HepG2 (cell line): ENCODE measurements at regions not wholly inside any gene's neighbourhood (a gene's known extent, or its start where the extent isn't known, plus 50 kb on each side); places are given as distances from the start of the nearest gene placed in this dataset.

Experiments used
- ATAC-seq: fragments of 200-7000 bp; cut with Tn5 transposase; 3 replicates; pipeline ENCODE4 v1.9.1; 2020; ENCODE audit warnings: mild to moderate bottlenecking, moderate library complexity
- BruUV-seq: library from RNA; stranded (reverse); fragments of 400-500 nt; replicated peaks from 2 replicates; lab custom pipeline; 2021; lab: Mats Ljungman, UMichigan
- CTCF ChIA-PET: fragments of 300-600 bp; formaldehyde crosslinking; extraction: SDS; loops from one replicate; lab custom pipeline; 2021; ENCODE audit warnings: low total read pairs, inconsistent platforms, low intra/inter-chr PET ratio; lab: Yijun Ruan, JAX
- POLR2A ChIA-PET: fragments of 350-600 bp; sonication (Branson Sonifier 250); formaldehyde crosslinking; loops from one replicate; lab custom pipeline; 2020; ENCODE audit warnings: antibody characterized with exemption, inconsistent platforms; lab: Yijun Ruan, JAX
- DNase-seq: peaks from one replicate; pipeline ENCODE4 v3.0.0-alpha.2; 2015; ENCODE audit warnings: low spot score
- FAIRE-seq: peaks from 3 replicates; lab custom pipeline; 2011; peaks lifted over from hg19 to GRCh38; lab: Jason Lieb, UNC
- H2AFZ ChIP-seq: one replicate; pipeline ENCODE4 v1.6.1; 2011; ENCODE audit warnings: low read length, inconsistent platforms
- H3K27ac ChIP-seq: fragments of 300-600 bp; 3 replicates; pipeline ENCODE4 v1.8.0; 2011; ENCODE audit warnings: mixed run types, mild to moderate bottlenecking, mixed read lengths, low read length, inconsistent platforms; ENCODE audit not compliant: insufficient read depth; ENCODE audit errors: extremely low read length
- H3K27me3 ChIP-seq, 2 experiments: fragments of 200-600 bp in 1 of 2; 2 replicates in 1 of 2; 3 replicates in 1 of 2; pipeline versions ENCODE4 v1.6.0 to v1.8.0; 2011; ENCODE audit warnings: low read length in 2 of 2, mild to moderate bottlenecking in 2 of 2, moderate library complexity in 2 of 2, inconsistent platforms in 1 of 2; ENCODE audit not compliant: insufficient read depth in 2 of 2, control insufficient read depth in 1 of 2
- H3K36me3 ChIP-seq, 2 experiments: fragments of 200-600 bp in 1 of 2; replicated peaks in 1 of 2; 2 replicates in 1 of 2; 3 replicates in 1 of 2; pipeline versions ENCODE4 v1.5.1 to v1.8.0; 2011; ENCODE audit warnings: low read length in 2 of 2, inconsistent platforms in 1 of 2; ENCODE audit not compliant: insufficient read depth in 2 of 2, control insufficient read depth in 1 of 2
- H3K4me1 ChIP-seq: 2 replicates; pipeline ENCODE4 v1.5.1; 2012; ENCODE audit warnings: low read length, inconsistent platforms; ENCODE audit not compliant: insufficient read depth
- H3K4me2 ChIP-seq: 2 replicates; pipeline ENCODE4 v1.6.0; 2011; ENCODE audit warnings: low read depth, low read length, inconsistent platforms
- H3K4me3 ChIP-seq, 3 experiments: fragments of 200-600 bp in 1 of 3; sonication (generic), shearing (Covaris generic) in 1 of 3; replicated peaks in 1 of 3; 2 replicates each; pipeline ENCODE4 v1.5.1; 2011 to 2016; ENCODE audit warnings: low read length in 3 of 3, inconsistent platforms in 2 of 3, low read depth in 2 of 3, mild to moderate bottlenecking in 2 of 3, control low read depth in 1 of 3, mixed read lengths in 1 of 3; ENCODE audit not compliant: insufficient read depth in 1 of 3
- H3K79me2 ChIP-seq: one replicate; pipeline ENCODE4 v1.6.1; 2011; ENCODE audit warnings: low read length, inconsistent platforms; ENCODE audit not compliant: insufficient read depth
- H3K9ac ChIP-seq: 2 replicates; pipeline ENCODE4 v1.6.0; 2011; ENCODE audit warnings: mild to moderate bottlenecking, low read depth, low read length, inconsistent platforms; ENCODE audit not compliant: insufficient read depth
- H3K9me3 ChIP-seq: 2 replicates; pipeline ENCODE4 v1.5.1; 2012; ENCODE audit warnings: mild to moderate bottlenecking, low read length
- H4K20me1 ChIP-seq: 2 replicates; pipeline ENCODE4 v1.6.0; 2011; ENCODE audit warnings: inconsistent platforms, mild to moderate bottlenecking, low read length, moderate library complexity; ENCODE audit not compliant: insufficient read depth
- ATRX ChIP-seq: sonication (generic); formaldehyde crosslinking; IDR thresholded peaks from 2 replicates; pipeline ENCODE4 v1.4.0; 2020; ENCODE audit warnings: missing genetic modification reagents, borderline replicate concordance
- CBX2 ChIP-seq, 2 experiments: fragments of 200-600 bp in 1 of 2; sonication (generic); formaldehyde crosslinking in 1 of 2; IDR thresholded peaks; 2 replicates each; pipeline versions ENCODE4 v1.7.0 to v1.8.1; 2018 to 2022; ENCODE audit warnings: low read depth in 2 of 2, low read length in 1 of 2, mild to moderate bottlenecking in 1 of 2, missing genetic modification reagents in 1 of 2
- EHMT2 ChIP-seq: fragments of 200-600 bp; sonication (generic); IDR thresholded peaks from 2 replicates; pipeline ENCODE4 v1.7.0; 2017; ENCODE audit warnings: antibody characterized with exemption, low read depth, low read length, borderline replicate concordance
- HDAC1 ChIP-seq: sonication (generic); formaldehyde crosslinking; IDR thresholded peaks from 2 replicates; pipeline ENCODE4 v1.5.1; 2020; ENCODE audit warnings: mild to moderate bottlenecking, missing genetic modification reagents
- JARID2 ChIP-seq: sonication (generic); formaldehyde crosslinking; IDR thresholded peaks from 2 replicates; pipeline ENCODE4 v1.8.1; 2023; ENCODE audit warnings: missing genetic modification reagents, inconsistent platforms; ENCODE audit not compliant: insufficient replicate concordance
- RFX1 ChIP-seq: fragments of 450-650 bp; IDR thresholded peaks from 2 replicates; pipeline ENCODE4 v1.6.1; 2017
- TEAD3 ChIP-seq: optimal IDR thresholded peaks from 2 replicates; pipeline ENCODE3; 2016; ENCODE audit warnings: borderline replicate concordance
- ZFY ChIP-seq: sonication (generic); formaldehyde crosslinking; IDR thresholded peaks from 2 replicates; pipeline ENCODE4 v1.4.0; 2020; ENCODE audit warnings: missing genetic modification reagents
- ZNF12 ChIP-seq: sonication (generic); formaldehyde crosslinking; IDR thresholded peaks from 2 replicates; pipeline ENCODE4 v1.5.0; 2020; ENCODE audit warnings: missing genetic modification reagents
- whole genome bisulfite sequencing: methylation state at CpG from one replicate; pipeline ENCODE4 v1.1.6; 2017; ENCODE audit warnings: low lambda C conversion rate; 5-methylcytosine and 5-hydroxymethylcytosine counted together
- in situ Hi-C: cut with HindIII; loops from 2 replicates; pipeline ENCODE4 v1.10.0; 2017; ENCODE audit warnings: low pct_unique_long_range_greater_than_20kb; ENCODE audit not compliant: extremely low pct_ligation_motif_present
- intact Hi-C: fragments of 100-400 bp; cut with micrococcal nuclease; formaldehyde crosslinking; loops from one replicate; pipeline ENCODE4 v1.10.0; 2022; ENCODE audit not compliant: unreplicated experiment
- TF ChIP-seq, protein P1 (sequence below), 2 experiments: fragments of 450-650 bp in 1 of 2; sonication (generic) in 1 of 2; formaldehyde crosslinking; IDR thresholded peaks; 2 replicates each; pipeline versions ENCODE4 v1.5.0 to v1.8.0; 2020 to 2022; ENCODE audit warnings: mild to moderate bottlenecking in 1 of 2, missing genetic modification reagents in 1 of 2
- TF ChIP-seq, protein P2 (sequence below): sonication (generic); formaldehyde crosslinking; IDR thresholded peaks from 2 replicates; pipeline ENCODE4 v1.9.0; 2022; ENCODE audit warnings: low read depth, missing genetic modification reagents
- TF ChIP-seq, protein P3 (sequence below): sonication (generic); formaldehyde crosslinking; IDR thresholded peaks from 2 replicates; pipeline ENCODE4 v1.8.0; 2022; ENCODE audit warnings: missing genetic modification reagents, low read depth, mild to moderate bottlenecking, borderline replicate concordance
- TF ChIP-seq, protein P4 (sequence below): sonication (generic); formaldehyde crosslinking; IDR thresholded peaks from 2 replicates; pipeline ENCODE4 v1.5.1; 2020; ENCODE audit warnings: mild to moderate bottlenecking, missing genetic modification reagents, moderate library complexity

DNA sequence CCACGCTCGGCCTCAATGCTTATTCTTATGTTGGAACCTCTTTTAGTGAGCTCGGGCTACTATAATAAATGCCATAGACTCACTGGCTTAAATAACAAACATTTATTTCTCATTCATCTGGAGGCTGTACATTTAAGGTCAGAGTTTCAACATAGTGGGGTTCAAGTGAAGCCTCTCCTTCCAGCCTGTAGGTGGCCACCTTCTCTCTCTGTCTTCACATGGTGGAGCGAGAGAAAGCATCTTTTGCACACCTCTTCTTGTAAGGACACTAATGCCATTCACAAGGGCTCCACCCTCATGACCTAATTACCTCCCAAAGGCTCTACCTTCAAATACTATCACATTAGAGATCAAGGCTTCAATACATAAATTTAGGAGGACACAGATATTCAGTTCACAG is 520.3 kb upstream of the EPHA6 start:
- CTCF ChIA-PET = no interaction called here
- no peak for FAIRE-seq

More for the DNA sequence above, 520.3 kb upstream of the EPHA6 start:
- no TSS peak for BruUV-seq
- Histone ChIP-seq H3K4me1 (no peaks in the 10 kb centered on the region), H4K20me1 (no peaks in the 10 kb centered on the region), H3K9ac (no peak overlapping the region), H3K4me3 (no peak overlapping the region), H3K27ac (no peak overlapping the region), H3K4me2 (no peak overlapping the region), H2AFZ (no peak overlapping the region), H3K9me3 (no peaks in the 10 kb centered on the region), H3K27me3 (no peaks in the 10 kb centered on the region), H3K79me2 (no peaks in the 10 kb centered on the region), H3K36me3 (no peaks in the 10 kb centered on the region)
- POLR2A ChIA-PET = no interaction called here
- TF ChIP-seq JARID2 (no peak), EHMT2 (no peak), ATRX (CRISPR knock-in tag) (no peak), ZFY (CRISPR knock-in tag) (no peak), TEAD3 (no peak), HDAC1 (CRISPR knock-in tag) (no peak), RFX1 (no peak), ZNF12 (CRISPR knock-in tag) (no peak), CBX2 (IDR thresholded peaks at IDR 0.05; ENCODE audit: low read depth, low read length) (no peak), CBX2 (CRISPR knock-in tag; IDR thresholded peaks at IDR 0.05; ENCODE audit: low read depth) (no peak)
- TF ChIP-seq, protein P1, sequence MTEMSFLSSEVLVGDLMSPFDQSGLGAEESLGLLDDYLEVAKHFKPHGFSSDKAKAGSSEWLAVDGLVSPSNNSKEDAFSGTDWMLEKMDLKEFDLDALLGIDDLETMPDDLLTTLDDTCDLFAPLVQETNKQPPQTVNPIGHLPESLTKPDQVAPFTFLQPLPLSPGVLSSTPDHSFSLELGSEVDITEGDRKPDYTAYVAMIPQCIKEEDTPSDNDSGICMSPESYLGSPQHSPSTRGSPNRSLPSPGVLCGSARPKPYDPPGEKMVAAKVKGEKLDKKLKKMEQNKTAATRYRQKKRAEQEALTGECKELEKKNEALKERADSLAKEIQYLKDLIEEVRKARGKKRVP (CRISPR knock-in tag; IDR thresholded peaks at IDR 0.05) = no peak
- TF ChIP-seq, protein P2, sequence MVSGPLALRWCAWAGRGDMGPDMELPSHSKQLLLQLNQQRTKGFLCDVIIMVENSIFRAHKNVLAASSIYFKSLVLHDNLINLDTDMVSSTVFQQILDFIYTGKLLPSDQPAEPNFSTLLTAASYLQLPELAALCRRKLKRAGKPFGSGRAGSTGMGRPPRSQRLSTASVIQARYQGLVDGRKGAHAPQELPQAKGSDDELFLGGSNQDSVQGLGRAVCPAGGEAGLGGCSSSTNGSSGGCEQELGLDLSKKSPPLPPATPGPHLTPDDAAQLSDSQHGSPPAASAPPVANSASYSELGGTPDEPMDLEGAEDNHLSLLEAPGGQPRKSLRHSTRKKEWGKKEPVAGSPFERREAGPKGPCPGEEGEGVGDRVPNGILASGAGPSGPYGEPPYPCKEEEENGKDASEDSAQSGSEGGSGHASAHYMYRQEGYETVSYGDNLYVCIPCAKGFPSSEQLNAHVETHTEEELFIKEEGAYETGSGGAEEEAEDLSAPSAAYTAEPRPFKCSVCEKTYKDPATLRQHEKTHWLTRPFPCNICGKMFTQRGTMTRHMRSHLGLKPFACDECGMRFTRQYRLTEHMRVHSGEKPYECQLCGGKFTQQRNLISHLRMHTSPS (CRISPR knock-in tag) = no peak
- TF ChIP-seq, protein P3, sequence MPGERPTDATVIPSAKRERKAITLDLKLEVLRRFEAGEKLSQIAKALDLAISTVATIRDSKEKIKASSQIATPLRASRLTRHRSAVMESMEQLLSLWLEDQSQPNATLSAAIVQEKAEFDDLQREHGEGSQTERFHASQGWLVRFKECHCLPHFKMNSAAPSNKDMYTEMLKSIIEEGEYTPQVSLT (CRISPR knock-in tag) = no peak
- TF ChIP-seq, protein P4, sequence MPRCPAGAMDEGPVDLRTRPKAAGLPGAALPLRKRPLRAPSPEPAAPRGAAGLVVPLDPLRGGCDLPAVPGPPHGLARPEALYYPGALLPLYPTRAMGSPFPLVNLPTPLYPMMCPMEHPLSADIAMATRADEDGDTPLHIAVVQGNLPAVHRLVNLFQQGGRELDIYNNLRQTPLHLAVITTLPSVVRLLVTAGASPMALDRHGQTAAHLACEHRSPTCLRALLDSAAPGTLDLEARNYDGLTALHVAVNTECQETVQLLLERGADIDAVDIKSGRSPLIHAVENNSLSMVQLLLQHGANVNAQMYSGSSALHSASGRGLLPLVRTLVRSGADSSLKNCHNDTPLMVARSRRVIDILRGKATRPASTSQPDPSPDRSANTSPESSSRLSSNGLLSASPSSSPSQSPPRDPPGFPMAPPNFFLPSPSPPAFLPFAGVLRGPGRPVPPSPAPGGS (CRISPR knock-in tag) = no peak
- no peak for DNase-seq
- peak; percentile 45; the same call in 2 of the 3 replicates for ATAC-seq
- intact Hi-C loops (no loop called here), in situ Hi-C loops (no loop called here)
- WGBS = 0% methylated on average over 4 of the region's 4 CpGs
